ENCODE measurements at regions not wholly inside any gene's neighbourhood (a gene's known extent, or its start where the extent isn't known, plus 50 kb on each side); places are given as distances from the start of the nearest gene placed in this dataset.

- TF ChIP-seq, protein P1, sequence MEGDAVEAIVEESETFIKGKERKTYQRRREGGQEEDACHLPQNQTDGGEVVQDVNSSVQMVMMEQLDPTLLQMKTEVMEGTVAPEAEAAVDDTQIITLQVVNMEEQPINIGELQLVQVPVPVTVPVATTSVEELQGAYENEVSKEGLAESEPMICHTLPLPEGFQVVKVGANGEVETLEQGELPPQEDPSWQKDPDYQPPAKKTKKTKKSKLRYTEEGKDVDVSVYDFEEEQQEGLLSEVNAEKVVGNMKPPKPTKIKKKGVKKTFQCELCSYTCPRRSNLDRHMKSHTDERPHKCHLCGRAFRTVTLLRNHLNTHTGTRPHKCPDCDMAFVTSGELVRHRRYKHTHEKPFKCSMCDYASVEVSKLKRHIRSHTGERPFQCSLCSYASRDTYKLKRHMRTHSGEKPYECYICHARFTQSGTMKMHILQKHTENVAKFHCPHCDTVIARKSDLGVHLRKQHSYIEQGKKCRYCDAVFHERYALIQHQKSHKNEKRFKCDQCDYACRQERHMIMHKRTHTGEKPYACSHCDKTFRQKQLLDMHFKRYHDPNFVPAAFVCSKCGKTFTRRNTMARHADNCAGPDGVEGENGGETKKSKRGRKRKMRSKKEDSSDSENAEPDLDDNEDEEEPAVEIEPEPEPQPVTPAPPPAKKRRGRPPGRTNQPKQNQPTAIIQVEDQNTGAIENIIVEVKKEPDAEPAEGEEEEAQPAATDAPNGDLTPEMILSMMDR (IDR thresholded peaks at IDR 0.05), result no peak
- TF ChIP-seq POLR2A (IDR thresholded peaks at IDR 0.05), result no peak
Observed at GRCh38 chr16:73179705-73180331, 131.9 kb upstream of the ZFHX3 start.

Data from right lobe of liver (tissue), 4 donors.